Peyer's patch (tissue), 4 donors: ENCODE measurements at regions not wholly inside any gene's neighbourhood (a gene's known extent, or its start where the extent isn't known, plus 50 kb on each side); places are given as distances from the start of the nearest gene placed in this dataset.
"Not testable (repeated sequence)": the region's sequence is repeated elsewhere in the genome, so short reads cannot be mapped to it uniquely, and the experiment has no call there.

ENCODE experiments used
- DNase-seq, 3 donors: peaks; one replicate each; pipeline ENCODE4 v3.0.0-alpha.2; 2017 to 2019
- H3K27ac ChIP-seq, 4 donors: fragments of 200-600 bp; sonication (generic); one replicate each; pipeline ENCODE4 v1.5.1; 2016 to 2019
- H3K27me3 ChIP-seq, 2 donors: fragments of 200-600 bp; sonication (generic); one replicate each; pipeline ENCODE4 v1.5.1; 2019
- H3K36me3 ChIP-seq, 3 donors: fragments of 200-600 bp; sonication (generic); one replicate each; pipeline ENCODE4 v1.5.1; 2016 to 2019
- H3K4me1 ChIP-seq, 4 donors: fragments of 200-600 bp; sonication (generic); one replicate each; pipeline ENCODE4 v1.5.1; 2016 to 2019
- H3K4me3 ChIP-seq, 4 donors: fragments of 200-600 bp; sonication (generic); 1 replicate in 3 of 4; 2 replicates in 1 of 4; pipeline ENCODE4 v1.5.1; 2016 to 2019; ENCODE audit warnings: mild to moderate bottlenecking in 1 of 4
- H3K9me3 ChIP-seq, 4 donors: fragments of 200-600 bp; sonication (generic); one replicate each; pipeline ENCODE4 v1.5.1; 2016 to 2019; ENCODE audit warnings: mild to moderate bottlenecking in 1 of 4
- CTCF ChIP-seq, 6 experiments: fragments of 450-650 bp in 4 of 6; fragments of 200-600 bp in 2 of 6; sonication (generic) in 1 of 6; IDR thresholded peaks; one replicate each; pipeline ENCODE4 v1.5.1; 2017 to 2019; ENCODE audit warnings: antibody characterized with exemption in 6 of 6, mild to moderate bottlenecking in 3 of 6, moderate library complexity in 1 of 6
- POLR2A ChIP-seq, 2 donors: fragments of 450-650 bp; IDR thresholded peaks; one replicate each; pipeline ENCODE4 v1.5.1; 2017; ENCODE audit warnings: antibody characterized with exemption in 2 of 2, mild to moderate bottlenecking in 2 of 2, moderate library complexity in 2 of 2

- no peak for TF ChIP-seq POLR2A (IDR thresholded peaks at IDR 0.05)
- TF ChIP-seq CTCF (IDR thresholded peaks at IDR 0.05) = no peak
- H3K36me3 ChIP-seq = no peaks in the 10 kb centered on the region
- no peaks in the 10 kb centered on the region for H3K4me1 ChIP-seq
- H3K27me3 ChIP-seq = no peaks in the 10 kb centered on the region
- no peak overlapping the region for H3K27ac ChIP-seq
- H3K9me3 ChIP-seq = no peaks in the 10 kb centered on the region
- H3K4me3 ChIP-seq = no peak overlapping the region
- no peak for DNase-seq
Observed at GRCh38 chr3:147521646-147522045, 112.5 kb downstream of the ZIC1 start.

- DNase-seq, H3K4me1 ChIP-seq, H3K27me3 ChIP-seq, H3K4me3 ChIP-seq, H3K36me3 ChIP-seq, H3K27ac ChIP-seq, H3K9me3 ChIP-seq: not testable (repeated sequence)
Observed at GRCh38 chr3:147522780-147523179, 113.6 kb downstream of the ZIC1 start.

- TF ChIP-seq CTCF (IDR thresholded peaks at IDR 0.05) (no peak), POLR2A (IDR thresholded peaks at IDR 0.05) (no peak)
- no peak for DNase-seq
- Histone ChIP-seq H3K4me3 (no peak overlapping the region), H3K27me3 (no peaks in the 10 kb centered on the region), H3K9me3 (no peaks in the 10 kb centered on the region), H3K4me1 (no peaks in the 10 kb centered on the region), H3K36me3 (no peaks in the 10 kb centered on the region), H3K27ac (no peak overlapping the region)
Observed at GRCh38 chr3:147529551-147529950, 120.4 kb downstream of the ZIC1 start.

GRCh38 chr3:147538034-147538433, 128.9 kb downstream of the ZIC1 start:
- Histone ChIP-seq H3K27ac (no peak overlapping the region), H3K27me3 (no peaks in the 10 kb centered on the region), H3K9me3 (no peaks in the 10 kb centered on the region), H3K36me3 (no peaks in the 10 kb centered on the region), H3K4me3 (no peak overlapping the region), H3K4me1 (no peaks in the 10 kb centered on the region)
- TF ChIP-seq POLR2A (IDR thresholded peaks at IDR 0.05) (no peak), CTCF (IDR thresholded peaks at IDR 0.05) (no peak)
- DNase-seq = no peak

- Histone ChIP-seq H3K4me3 (no peak overlapping the region), H3K4me1 (no peaks in the 10 kb centered on the region), H3K36me3 (no peaks in the 10 kb centered on the region), H3K27ac (no peak overlapping the region), H3K9me3 (no peaks in the 10 kb centered on the region), H3K27me3 (no peaks in the 10 kb centered on the region)
- TF ChIP-seq POLR2A (IDR thresholded peaks at IDR 0.05) (no peak), CTCF (IDR thresholded peaks at IDR 0.05) (no peak)
- DNase-seq = no peak
Observed at GRCh38 chr3:147540921-147541320, 131.8 kb downstream of the ZIC1 start.

- DNase-seq = no peak
- no peaks in the 10 kb centered on the region for H3K27me3 ChIP-seq
- no peak overlapping the region for H3K4me3 ChIP-seq
- TF ChIP-seq CTCF (IDR thresholded peaks at IDR 0.05) (no peak), POLR2A (IDR thresholded peaks at IDR 0.05) (no peak)
- no peak overlapping the region for H3K27ac ChIP-seq
- no peaks in the 10 kb centered on the region for H3K9me3 ChIP-seq
- no peaks in the 10 kb centered on the region for H3K36me3 ChIP-seq
- H3K4me1 ChIP-seq = no peaks in the 10 kb centered on the region
Observed at GRCh38 chr3:147544290-147544689, 135.1 kb downstream of the ZIC1 start.
